NCI-H1105 treated with DMSO at 0.1 percent for 48 hours (cell line): ENCODE measurements at regions not wholly inside any gene's neighbourhood (a gene's known extent, or its start where the extent isn't known, plus 50 kb on each side); places are given as distances from the start of the nearest gene placed in this dataset.

ENCODE experiments used
- DNase-seq: peaks from one replicate; lab custom pipeline; 2025; lab: John Stamatoyannopoulos, UW

DNA sequence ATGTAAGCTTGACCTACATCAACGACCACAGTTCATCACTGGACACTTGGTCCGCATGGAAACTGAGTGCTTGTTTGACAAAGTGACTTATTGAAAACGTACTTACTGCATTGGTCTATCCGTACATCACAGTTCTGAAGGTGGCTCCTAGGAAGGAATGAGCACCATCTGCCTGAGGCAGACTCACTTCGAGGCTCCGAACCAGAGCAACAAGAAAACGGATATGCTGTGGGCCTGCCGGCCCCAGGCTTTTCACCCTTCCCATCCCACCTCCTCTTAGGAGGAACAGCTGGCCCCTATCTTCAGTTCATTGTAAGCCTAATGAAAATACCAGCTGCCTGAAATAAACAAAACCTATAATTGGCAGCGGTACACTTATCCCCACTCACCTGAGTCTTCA lies 67.2 kb upstream of the TSLP start:
- peak; percentile 7 for DNase-seq

DNA sequence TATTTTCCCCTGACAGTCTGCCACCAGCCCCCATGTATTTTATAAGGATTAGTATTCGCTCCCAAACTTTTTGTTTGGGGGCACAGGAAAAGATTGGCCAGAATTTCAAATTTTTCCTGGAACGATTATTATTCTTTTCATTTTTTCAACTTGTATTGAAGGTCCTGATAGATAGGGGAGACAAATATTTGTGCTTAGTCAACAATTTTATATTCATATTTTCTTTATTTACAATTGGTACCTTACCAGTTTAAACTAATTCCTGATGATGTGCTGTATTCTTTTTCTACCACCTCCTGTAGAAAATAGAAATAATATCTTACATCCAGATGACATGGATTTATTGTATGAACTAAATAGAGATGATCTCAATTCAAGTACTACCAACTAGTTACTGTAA lies 60.7 kb upstream of the TSLP start:
- DNase-seq, result no peak

DNA sequence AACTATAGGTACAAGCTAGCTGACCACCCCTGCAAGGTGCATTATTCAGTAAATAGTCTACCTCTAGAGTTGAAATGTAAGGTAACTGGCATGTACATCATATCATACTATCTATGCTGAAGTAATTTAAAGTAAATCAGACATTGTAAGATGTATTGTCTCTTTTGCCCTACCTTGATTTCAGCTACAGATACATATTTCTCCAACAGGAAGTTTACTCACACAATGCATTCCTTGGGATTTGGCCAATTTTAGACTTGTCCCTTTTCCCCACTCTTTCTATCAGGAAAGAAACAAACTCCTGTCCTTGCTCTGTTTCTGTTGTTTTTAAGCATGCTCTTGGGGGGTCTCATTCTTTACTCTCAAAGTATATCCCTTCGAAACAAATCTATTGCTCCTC lies 58.5 kb upstream of the TSLP start:
- DNase-seq, result no peak

DNA sequence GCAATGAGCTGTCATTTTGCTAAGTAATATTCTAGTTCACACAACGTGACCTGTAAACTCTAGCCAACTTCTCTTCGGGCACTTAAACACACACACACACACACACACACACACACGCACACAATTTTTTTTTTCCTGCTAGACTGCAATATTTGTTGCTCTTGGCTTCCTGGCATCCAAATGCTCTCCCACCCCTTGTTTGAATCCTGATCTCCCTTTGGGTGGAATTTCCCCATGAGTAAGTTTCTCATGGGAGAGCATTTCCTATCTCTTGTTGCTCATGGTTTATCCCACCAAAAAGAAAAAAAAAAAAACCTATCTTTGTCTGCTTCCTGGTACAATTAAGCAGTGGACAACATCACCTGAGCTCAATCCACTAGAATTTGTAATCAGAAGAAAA lies 54.7 kb upstream of the TSLP start:
- DNase-seq, result no peak

DNA sequence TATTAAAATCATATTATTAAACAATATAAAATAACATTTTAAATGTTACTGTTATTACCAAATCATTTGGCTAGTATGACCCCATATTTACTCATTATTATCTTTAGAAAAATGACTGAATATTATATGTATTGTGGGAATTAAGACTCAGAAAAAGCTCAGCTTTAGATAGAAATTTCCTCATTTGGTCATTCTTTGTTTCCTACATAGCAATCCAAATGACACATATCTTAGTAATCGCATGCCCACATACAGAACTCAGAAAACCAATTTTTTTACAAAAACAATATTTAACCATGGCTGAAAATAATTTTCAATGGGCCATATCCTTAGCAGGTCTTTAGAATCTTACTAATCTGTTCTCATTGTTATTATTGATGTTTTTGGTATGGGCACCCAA lies 53.8 kb upstream of the TSLP start:
- no peak for DNase-seq
